Neural cell (in vitro differentiated cells): ENCODE measurements at regions not wholly inside any gene's neighbourhood (a gene's known extent, or its start where the extent isn't known, plus 50 kb on each side); places are given as distances from the start of the nearest gene placed in this dataset.

Experiments used
- H2AFZ ChIP-seq: fragments of 200-600, 300-800 bp; sonication (generic), shearing (Covaris generic); 2 replicates; pipeline ENCODE4 v1.6.0; 2014; ENCODE audit warnings: low read depth, mild to moderate bottlenecking, antibody characterized with exemption, low read length, moderate library complexity
- H3F3A ChIP-seq: fragments of 200-600 bp; shearing (Covaris generic); 2 replicates; pipeline ENCODE4 v1.6.1; 2016; ENCODE audit warnings: mild to moderate bottlenecking, moderate library complexity, mixed read lengths, antibody characterized with exemption, low read length; ENCODE audit not compliant: insufficient read depth, poor library complexity, severe bottlenecking
- H3K27ac ChIP-seq: fragments of 200-600, 300-800 bp; sonication (generic), shearing (Covaris generic); 2 replicates; pipeline ENCODE4 v1.5.1; 2014; ENCODE audit warnings: mild to moderate bottlenecking, low read length, moderate library complexity
- H3K27me3 ChIP-seq: fragments of 300-800, 200-600 bp; sonication (generic), shearing (Covaris generic); 2 replicates; pipeline ENCODE4 v1.6.0; 2014; ENCODE audit warnings: mild to moderate bottlenecking, low read depth, low read length, moderate library complexity; ENCODE audit not compliant: insufficient read depth
- H3K36me3 ChIP-seq: fragments of 300-800, 200-600 bp; sonication (generic), shearing (Covaris generic); 2 replicates; pipeline ENCODE4 v1.5.1; 2014; ENCODE audit warnings: mild to moderate bottlenecking, antibody characterized with exemption, low read length, moderate library complexity; ENCODE audit not compliant: insufficient read depth
- H3K4me2 ChIP-seq: fragments of 300-800, 200-600 bp; sonication (generic), shearing (Covaris generic); 2 replicates; pipeline ENCODE4 v1.6.0; 2014; ENCODE audit warnings: mild to moderate bottlenecking, low read length
- H3K4me3 ChIP-seq: fragments of 300-800, 200-600 bp; sonication (generic), shearing (Covaris generic); 2 replicates; pipeline ENCODE4 v1.5.1; 2014; ENCODE audit warnings: mild to moderate bottlenecking, low read length, moderate library complexity
- H3K79me2 ChIP-seq: fragments of 200-600 bp; shearing (Covaris generic); replicated peaks from 2 replicates; pipeline ENCODE4 v1.6.0; 2014; ENCODE audit warnings: mild to moderate bottlenecking, low read length, moderate library complexity; ENCODE audit not compliant: insufficient read depth
- H3K9ac ChIP-seq: fragments of 300-800, 200-600 bp; sonication (generic), shearing (Covaris generic); 2 replicates; pipeline ENCODE4 v1.6.1; 2016; ENCODE audit warnings: mild to moderate bottlenecking, low read length, mixed read lengths
- H3K9me2 ChIP-seq: fragments of 200-600 bp; shearing (Covaris generic); 2 replicates; pipeline ENCODE4 v1.6.1; 2016; ENCODE audit warnings: mild to moderate bottlenecking, low read length, mixed read lengths; ENCODE audit not compliant: insufficient read depth
- H3K9me3 ChIP-seq: fragments of 200-600, 300-800 bp; sonication (generic), shearing (Covaris generic); 2 replicates; pipeline ENCODE4 v1.6.1; 2016; ENCODE audit warnings: mild to moderate bottlenecking, mixed run types, low read length, moderate library complexity, mixed read lengths
- H4K20me1 ChIP-seq: fragments of 200-600 bp; shearing (Covaris generic); 2 replicates; pipeline ENCODE4 v1.6.1; 2016; ENCODE audit warnings: mild to moderate bottlenecking, mixed run types; ENCODE audit not compliant: insufficient read depth
- EP300 ChIP-seq: fragments of 450-650 bp; conservative IDR thresholded peaks from 2 replicates; pipeline ENCODE4 v1.6.1; 2014; ENCODE audit warnings: antibody characterized with exemption, mild to moderate bottlenecking, moderate library complexity; ENCODE audit not compliant: poor library complexity, severe bottlenecking
- EZH2 ChIP-seq: fragments of 200-600, 300-800 bp; shearing (Covaris generic), sonication (generic); IDR thresholded peaks from 2 replicates; pipeline ENCODE4 v1.6.1; 2014; ENCODE audit warnings: antibody characterized with exemption, low read length, borderline replicate concordance, mild to moderate bottlenecking; ENCODE audit not compliant: insufficient read depth, poor library complexity, severe bottlenecking
- MXI1 ChIP-seq: fragments of 450-650 bp; conservative IDR thresholded peaks from 2 replicates; pipeline ENCODE4 v1.6.1; 2014; ENCODE audit warnings: antibody characterized with exemption, mild to moderate bottlenecking; ENCODE audit not compliant: poor library complexity, severe bottlenecking
- POLR2AphosphoS5 ChIP-seq: IDR thresholded peaks from 2 replicates; pipeline ENCODE4 v1.6.1; 2012
- RAD21 ChIP-seq: fragments of 450-650 bp; conservative IDR thresholded peaks from 2 replicates; pipeline ENCODE4 v1.6.1; 2014; ENCODE audit warnings: antibody characterized with exemption, mild to moderate bottlenecking, moderate library complexity
- SMC3 ChIP-seq: fragments of 450-650 bp; conservative IDR thresholded peaks from 2 replicates; pipeline ENCODE4 v1.6.1; 2014; ENCODE audit warnings: antibody characterized with exemption, mild to moderate bottlenecking, moderate library complexity; ENCODE audit not compliant: poor library complexity
- TAF1 ChIP-seq: IDR thresholded peaks from 2 replicates; pipeline ENCODE4 v1.6.1; 2012; ENCODE audit warnings: low read depth
- TF ChIP-seq, protein P1 (sequence below): IDR thresholded peaks from 2 replicates; pipeline ENCODE4 v1.6.1; 2012; ENCODE audit warnings: borderline replicate concordance
- TF ChIP-seq, protein P2 (sequence below): fragments of 450-650 bp; IDR thresholded peaks from 2 replicates; pipeline ENCODE4 v1.5.1; 2014; ENCODE audit warnings: antibody characterized with exemption, mild to moderate bottlenecking, moderate library complexity; ENCODE audit not compliant: poor library complexity, severe bottlenecking

DNA sequence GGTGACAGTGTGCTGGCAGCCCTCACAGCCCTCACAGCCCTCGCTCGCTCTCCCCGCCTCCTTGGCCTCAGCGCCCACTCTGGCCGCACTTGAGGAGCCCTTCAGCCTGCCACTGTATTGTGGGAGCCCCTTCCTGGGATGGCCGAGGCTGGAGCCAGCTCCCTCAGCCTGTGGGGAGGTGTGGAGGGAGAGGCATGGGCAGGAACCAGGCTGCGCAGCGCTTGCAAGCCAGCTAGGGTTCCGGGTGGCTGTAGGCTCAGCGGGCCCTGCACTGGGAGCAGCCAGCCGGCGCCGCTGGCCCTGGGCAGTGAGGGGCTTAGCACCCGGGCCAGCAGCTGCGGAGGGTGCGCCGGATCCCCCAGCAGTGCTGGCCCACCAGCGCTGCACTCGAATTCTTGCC, 177.0 kb downstream of the MSX2 start:
- no peaks in the 10 kb centered on the region for H3F3A ChIP-seq

DNA sequence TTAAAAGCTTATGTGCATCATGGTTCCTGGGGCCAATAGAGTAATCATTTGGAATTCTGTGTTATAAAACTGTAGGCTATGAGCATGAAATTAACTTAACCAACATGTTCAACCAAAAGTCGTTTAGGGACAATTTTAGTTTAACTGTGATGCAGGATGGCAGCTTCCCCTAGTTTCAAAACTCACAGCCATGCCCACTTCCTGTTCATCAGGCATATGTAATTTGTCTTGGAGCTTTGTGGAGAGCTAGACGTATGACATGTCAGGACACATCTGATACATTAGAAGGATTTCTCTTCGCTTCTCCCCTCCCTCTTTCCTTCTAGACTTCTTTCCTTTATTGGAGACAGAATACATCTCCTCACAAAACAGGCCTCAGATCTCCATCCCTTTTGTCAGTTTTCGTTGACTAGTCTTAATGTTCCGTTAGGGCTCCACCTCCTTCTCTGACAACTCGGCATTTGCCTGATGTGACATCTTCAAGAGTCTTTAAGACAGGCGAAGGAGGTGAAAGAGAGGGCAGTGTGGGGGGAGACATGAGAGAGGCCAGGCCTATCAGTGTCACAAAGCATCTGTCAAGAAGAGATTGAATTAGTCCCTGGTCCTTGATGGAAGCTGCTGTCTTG, 176.0 kb downstream of the MSX2 start:
- H3K9ac ChIP-seq = no peak overlapping the region
- H4K20me1 ChIP-seq = no peaks in the 10 kb centered on the region
- H3K9me3 ChIP-seq = no peaks in the 10 kb centered on the region
- no peaks in the 10 kb centered on the region for H3K9me2 ChIP-seq
- H2AFZ ChIP-seq = no peak overlapping the region
- no peaks in the 10 kb centered on the region for H3K79me2 ChIP-seq
- H3K27ac ChIP-seq = no peak overlapping the region
- H3F3A ChIP-seq = no peaks in the 10 kb centered on the region
- H3K4me2 ChIP-seq = no peak overlapping the region
- no peaks in the 10 kb centered on the region for H3K27me3 ChIP-seq
- no peak overlapping the region for H3K4me3 ChIP-seq
- TF ChIP-seq MXI1 = no peak
- TF ChIP-seq, protein P1, sequence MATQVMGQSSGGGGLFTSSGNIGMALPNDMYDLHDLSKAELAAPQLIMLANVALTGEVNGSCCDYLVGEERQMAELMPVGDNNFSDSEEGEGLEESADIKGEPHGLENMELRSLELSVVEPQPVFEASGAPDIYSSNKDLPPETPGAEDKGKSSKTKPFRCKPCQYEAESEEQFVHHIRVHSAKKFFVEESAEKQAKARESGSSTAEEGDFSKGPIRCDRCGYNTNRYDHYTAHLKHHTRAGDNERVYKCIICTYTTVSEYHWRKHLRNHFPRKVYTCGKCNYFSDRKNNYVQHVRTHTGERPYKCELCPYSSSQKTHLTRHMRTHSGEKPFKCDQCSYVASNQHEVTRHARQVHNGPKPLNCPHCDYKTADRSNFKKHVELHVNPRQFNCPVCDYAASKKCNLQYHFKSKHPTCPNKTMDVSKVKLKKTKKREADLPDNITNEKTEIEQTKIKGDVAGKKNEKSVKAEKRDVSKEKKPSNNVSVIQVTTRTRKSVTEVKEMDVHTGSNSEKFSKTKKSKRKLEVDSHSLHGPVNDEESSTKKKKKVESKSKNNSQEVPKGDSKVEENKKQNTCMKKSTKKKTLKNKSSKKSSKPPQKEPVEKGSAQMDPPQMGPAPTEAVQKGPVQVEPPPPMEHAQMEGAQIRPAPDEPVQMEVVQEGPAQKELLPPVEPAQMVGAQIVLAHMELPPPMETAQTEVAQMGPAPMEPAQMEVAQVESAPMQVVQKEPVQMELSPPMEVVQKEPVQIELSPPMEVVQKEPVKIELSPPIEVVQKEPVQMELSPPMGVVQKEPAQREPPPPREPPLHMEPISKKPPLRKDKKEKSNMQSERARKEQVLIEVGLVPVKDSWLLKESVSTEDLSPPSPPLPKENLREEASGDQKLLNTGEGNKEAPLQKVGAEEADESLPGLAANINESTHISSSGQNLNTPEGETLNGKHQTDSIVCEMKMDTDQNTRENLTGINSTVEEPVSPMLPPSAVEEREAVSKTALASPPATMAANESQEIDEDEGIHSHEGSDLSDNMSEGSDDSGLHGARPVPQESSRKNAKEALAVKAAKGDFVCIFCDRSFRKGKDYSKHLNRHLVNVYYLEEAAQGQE = no peak
- TF ChIP-seq EZH2 = no peak
- no peaks in the 10 kb centered on the region for H3K36me3 ChIP-seq

More for the DNA sequence above, 177.0 kb downstream of the MSX2 start:
- Histone ChIP-seq H3K27ac (no peak overlapping the region), H3K9me3 (no peaks in the 10 kb centered on the region), H3K9ac (no peak overlapping the region), H3K4me3 (no peak overlapping the region), H3K4me2 (no peak overlapping the region), H3K27me3 (no peaks in the 10 kb centered on the region), H4K20me1 (no peaks in the 10 kb centered on the region), H2AFZ (no peak overlapping the region), H3K36me3 (no peaks in the 10 kb centered on the region), H3K9me2 (no peaks in the 10 kb centered on the region), H3K79me2 (no peaks in the 10 kb centered on the region)
- no peak for TF ChIP-seq TAF1
- no peak for TF ChIP-seq POLR2AphosphoS5
- no peak for TF ChIP-seq SMC3
- TF ChIP-seq, protein P1 = no peak
- no peak for TF ChIP-seq MXI1
- no peak for TF ChIP-seq EZH2
- no peak for TF ChIP-seq EP300
- no peak for TF ChIP-seq RAD21
- TF ChIP-seq, protein P2, sequence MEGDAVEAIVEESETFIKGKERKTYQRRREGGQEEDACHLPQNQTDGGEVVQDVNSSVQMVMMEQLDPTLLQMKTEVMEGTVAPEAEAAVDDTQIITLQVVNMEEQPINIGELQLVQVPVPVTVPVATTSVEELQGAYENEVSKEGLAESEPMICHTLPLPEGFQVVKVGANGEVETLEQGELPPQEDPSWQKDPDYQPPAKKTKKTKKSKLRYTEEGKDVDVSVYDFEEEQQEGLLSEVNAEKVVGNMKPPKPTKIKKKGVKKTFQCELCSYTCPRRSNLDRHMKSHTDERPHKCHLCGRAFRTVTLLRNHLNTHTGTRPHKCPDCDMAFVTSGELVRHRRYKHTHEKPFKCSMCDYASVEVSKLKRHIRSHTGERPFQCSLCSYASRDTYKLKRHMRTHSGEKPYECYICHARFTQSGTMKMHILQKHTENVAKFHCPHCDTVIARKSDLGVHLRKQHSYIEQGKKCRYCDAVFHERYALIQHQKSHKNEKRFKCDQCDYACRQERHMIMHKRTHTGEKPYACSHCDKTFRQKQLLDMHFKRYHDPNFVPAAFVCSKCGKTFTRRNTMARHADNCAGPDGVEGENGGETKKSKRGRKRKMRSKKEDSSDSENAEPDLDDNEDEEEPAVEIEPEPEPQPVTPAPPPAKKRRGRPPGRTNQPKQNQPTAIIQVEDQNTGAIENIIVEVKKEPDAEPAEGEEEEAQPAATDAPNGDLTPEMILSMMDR = no peak
